ENCODE measurements at regions not wholly inside any gene's neighbourhood (a gene's known extent, or its start where the extent isn't known, plus 50 kb on each side); places are given as distances from the start of the nearest gene placed in this dataset.
A peak's percentile ranks its signal among the peaks of the same experiment; 100 is the strongest.

- no peak overlapping the region for H3K4me3 ChIP-seq (ENCODE audit: low read depth, low read length)
- no peak for DNase-seq (ENCODE audit: low read depth)
- no peak for TF ChIP-seq CTCF (conservative IDR thresholded peaks at IDR 0.05; ENCODE audit: low read depth, low read length)
Observed at GRCh38 chr7:124692425-124692824, 73.2 kb downstream of the GPR37 start.

GRCh38 chr7:124690840-124691239 lies 74.8 kb downstream of the GPR37 start:
- H3K4me3 ChIP-seq (ENCODE audit: low read depth, low read length) = no peak overlapping the region
- DNase-seq (ENCODE audit: low read depth) = no peak
- no peak for TF ChIP-seq CTCF (conservative IDR thresholded peaks at IDR 0.05; ENCODE audit: low read depth, low read length)

GRCh38 chr7:124689931-124690330 lies 75.7 kb downstream of the GPR37 start:
- no peak overlapping the region for H3K4me3 ChIP-seq (ENCODE audit: low read depth, low read length)
- DNase-seq (ENCODE audit: low read depth) = no peak
- TF ChIP-seq CTCF (conservative IDR thresholded peaks at IDR 0.05; ENCODE audit: low read depth, low read length) = no peak

GRCh38 chr7:124689523-124689922 lies 76.1 kb downstream of the GPR37 start:
- no peak overlapping the region for H3K4me3 ChIP-seq (ENCODE audit: low read depth, low read length)
- no peak for TF ChIP-seq CTCF (conservative IDR thresholded peaks at IDR 0.05; ENCODE audit: low read depth, low read length)
- DNase-seq (ENCODE audit: low read depth) = no peak

GRCh38 chr7:124688991-124689390 lies 76.6 kb downstream of the GPR37 start:
- TF ChIP-seq CTCF (conservative IDR thresholded peaks at IDR 0.05; ENCODE audit: low read depth, low read length) = no peak
- DNase-seq (ENCODE audit: low read depth) = peak; percentile 26
- H3K4me3 ChIP-seq (ENCODE audit: low read depth, low read length) = no peak overlapping the region

- no peak overlapping the region for H3K4me3 ChIP-seq (ENCODE audit: low read depth, low read length)
Observed at GRCh38 chr7:124686543-124687171, 78.9 kb downstream of the GPR37 start.

More at GRCh38 chr7:124686543-124687171, 78.9 kb downstream of the GPR37 start:
- DNase-seq (ENCODE audit: low read depth) = no peak
- no peak for TF ChIP-seq CTCF (conservative IDR thresholded peaks at IDR 0.05; ENCODE audit: low read depth, low read length)
